ENCODE measurements at regions not wholly inside any gene's neighbourhood (a gene's known extent, or its start where the extent isn't known, plus 50 kb on each side); places are given as distances from the start of the nearest gene placed in this dataset.

DNA sequence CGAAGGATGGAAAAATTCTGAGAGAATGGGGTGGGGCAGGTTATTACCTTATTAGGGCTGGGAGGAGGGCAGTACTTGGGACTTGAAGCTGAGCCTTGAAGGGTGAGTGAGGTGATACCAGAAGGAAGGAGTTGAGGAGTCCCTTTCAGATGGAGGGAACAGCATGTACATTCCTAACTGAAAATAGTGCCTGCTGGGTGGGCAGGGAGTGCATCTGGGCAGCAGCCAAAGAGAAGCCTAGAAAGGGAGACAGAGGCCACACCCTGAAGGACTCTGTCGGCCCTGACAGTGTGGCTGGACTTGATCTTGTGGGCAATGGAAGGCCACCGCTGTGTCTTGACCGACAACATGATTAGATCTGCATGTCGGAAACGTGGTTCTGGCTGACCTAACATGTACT, 147.6 kb downstream of the NDUFA12 start:
- Histone ChIP-seq H3K9ac (no peak overlapping the region), H3K4me1 (ENCODE audit: control insufficient read depth in 1 of 2, insufficient read depth in 2 of 2, low read depth in 1 of 2, low read length in 1 of 2) (no peaks in the 10 kb centered on the region), H3K27ac (ENCODE audit: low read depth in 2 of 2, low read length in 1 of 2) (no peak overlapping the region), H3K27me3 (ENCODE audit: insufficient read depth) (no peaks in the 10 kb centered on the region), H3K36me3 (replicated peaks in 1 of 2; ENCODE audit: control insufficient read depth in 1 of 2, insufficient read depth in 2 of 2, low read length in 1 of 2) (no peaks in the 10 kb centered on the region), H3K9me3 (no peaks in the 10 kb centered on the region), H3K79me2 (ENCODE audit: insufficient read depth) (no peaks in the 10 kb centered on the region), H3K4me3 (ENCODE audit: low read depth in 2 of 2, low read length in 1 of 2) (no peak overlapping the region), H3K9me2 (no peaks in the 10 kb centered on the region), H3F3A (replicated peaks; ENCODE audit: insufficient read depth) (no peaks in the 10 kb centered on the region), H3K4me2 (no peak overlapping the region), H4K20me1 (ENCODE audit: insufficient read depth) (no peaks in the 10 kb centered on the region), H2AFZ (ENCODE audit: low read depth) (no peak overlapping the region)
- 49% methylated on average over 6 of the region's 6 CpGs for whole genome bisulfite sequencing (ENCODE audit: low lambda C conversion rate)
- POLR2A ChIA-PET = no interaction called here
- no peak for TF ChIP-seq SMC3 (IDR thresholded peaks at IDR 0.05; ENCODE audit: low read depth, low read length)
- no peak for TF ChIP-seq TEAD4 (IDR thresholded peaks at IDR 0.05; ENCODE audit: borderline replicate concordance, insufficient read depth)
- no peak for TF ChIP-seq USF2 (IDR thresholded peaks at IDR 0.05; ENCODE audit: borderline replicate concordance, low read depth, low read length)
- TF ChIP-seq GABPA (IDR thresholded peaks at IDR 0.05; ENCODE audit: low read depth) = no peak
- no peak for TF ChIP-seq GATA2 (CRISPR knock-in tag; IDR thresholded peaks at IDR 0.05)
- TF ChIP-seq TAF1 (IDR thresholded peaks at IDR 0.05; ENCODE audit: borderline replicate concordance, low read depth, low read length) = no peak
- TF ChIP-seq FOXJ3 (CRISPR knock-in tag; IDR thresholded peaks at IDR 0.05) = no peak
- no peak for TF ChIP-seq EP300 (IDR thresholded peaks at IDR 0.05; ENCODE audit: borderline replicate concordance in 1 of 2, low read depth in 1 of 2, low read length in 1 of 2)
- TF ChIP-seq, protein P1, sequence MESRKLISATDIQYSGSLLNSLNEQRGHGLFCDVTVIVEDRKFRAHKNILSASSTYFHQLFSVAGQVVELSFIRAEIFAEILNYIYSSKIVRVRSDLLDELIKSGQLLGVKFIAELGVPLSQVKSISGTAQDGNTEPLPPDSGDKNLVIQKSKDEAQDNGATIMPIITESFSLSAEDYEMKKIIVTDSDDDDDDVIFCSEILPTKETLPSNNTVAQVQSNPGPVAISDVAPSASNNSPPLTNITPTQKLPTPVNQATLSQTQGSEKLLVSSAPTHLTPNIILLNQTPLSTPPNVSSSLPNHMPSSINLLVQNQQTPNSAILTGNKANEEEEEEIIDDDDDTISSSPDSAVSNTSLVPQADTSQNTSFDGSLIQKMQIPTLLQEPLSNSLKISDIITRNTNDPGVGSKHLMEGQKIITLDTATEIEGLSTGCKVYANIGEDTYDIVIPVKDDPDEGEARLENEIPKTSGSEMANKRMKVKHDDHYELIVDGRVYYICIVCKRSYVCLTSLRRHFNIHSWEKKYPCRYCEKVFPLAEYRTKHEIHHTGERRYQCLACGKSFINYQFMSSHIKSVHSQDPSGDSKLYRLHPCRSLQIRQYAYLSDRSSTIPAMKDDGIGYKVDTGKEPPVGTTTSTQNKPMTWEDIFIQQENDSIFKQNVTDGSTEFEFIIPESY (IDR thresholded peaks at IDR 0.05; ENCODE audit: borderline replicate concordance, low read depth) = no peak
- TF ChIP-seq RCOR1 (IDR thresholded peaks at IDR 0.05; ENCODE audit: low read length) = no peak
- no peak for TF ChIP-seq NFIC (IDR thresholded peaks at IDR 0.05; ENCODE audit: borderline replicate concordance)
- no peak for TF ChIP-seq FOXM1 (IDR thresholded peaks at IDR 0.05; ENCODE audit: low read depth)
- no peak for TF ChIP-seq CHD2 (IDR thresholded peaks at IDR 0.05; ENCODE audit: low read length, partially characterized antibody)
- no peak for TF ChIP-seq JUND (IDR thresholded peaks at IDR 0.05)
- DNase-seq = no peak
- CTCF ChIA-PET = interaction anchor here (1.0 kb wide), 2 partner anchors 12 to 31 kb away, joined by 3 read pairs; no protein-coding TSS in a partner anchor

- Histone ChIP-seq H3K4me3 (ENCODE audit: low read depth in 2 of 2, low read length in 1 of 2) (no peak overlapping the region), H3K4me2 (no peak overlapping the region), H3K9ac (no peak overlapping the region), H3K9me2 (no peaks in the 10 kb centered on the region), H3K36me3 (replicated peaks in 1 of 2; ENCODE audit: control insufficient read depth in 1 of 2, insufficient read depth in 2 of 2, low read length in 1 of 2) (no peaks in the 10 kb centered on the region), H3K79me2 (ENCODE audit: insufficient read depth) (no peaks in the 10 kb centered on the region), H3K27me3 (ENCODE audit: insufficient read depth) (no peaks in the 10 kb centered on the region), H4K20me1 (ENCODE audit: insufficient read depth) (no peaks in the 10 kb centered on the region), H2AFZ (ENCODE audit: low read depth) (no peak overlapping the region), H3K9me3 (no peaks in the 10 kb centered on the region), H3K27ac (ENCODE audit: low read depth in 2 of 2, low read length in 1 of 2) (no peak overlapping the region), H3K4me1 (ENCODE audit: control insufficient read depth in 1 of 2, insufficient read depth in 2 of 2, low read depth in 1 of 2, low read length in 1 of 2) (no peaks in the 10 kb centered on the region), H3F3A (replicated peaks; ENCODE audit: insufficient read depth) (no peaks in the 10 kb centered on the region)
- POLR2A ChIA-PET = no interaction called here
- CTCF ChIA-PET = no interaction called here
- DNase-seq = no peak
- WGBS (ENCODE audit: low lambda C conversion rate) = 9% methylated on average over 2 of the region's 2 CpGs
- TF ChIP-seq EP300 (IDR thresholded peaks at IDR 0.05; ENCODE audit: borderline replicate concordance in 1 of 2, low read depth in 1 of 2, low read length in 1 of 2) (no peak), GATA2 (CRISPR knock-in tag; IDR thresholded peaks at IDR 0.05) (no peak), TCF12 (IDR thresholded peaks at IDR 0.05) (no peak), FOXJ3 (CRISPR knock-in tag; IDR thresholded peaks at IDR 0.05) (no peak), SIN3A (IDR thresholded peaks at IDR 0.05; ENCODE audit: borderline replicate concordance, low read depth, low read length) (no peak), CHD2 (IDR thresholded peaks at IDR 0.05; ENCODE audit: low read length, partially characterized antibody) (no peak), MEF2A (IDR thresholded peaks at IDR 0.05; ENCODE audit: borderline replicate concordance, low read depth) (no peak), MXI1 (IDR thresholded peaks at IDR 0.05; ENCODE audit: low read depth, low read length) (no peak), JUND (IDR thresholded peaks at IDR 0.05) (no peak), TAF1 (IDR thresholded peaks at IDR 0.05; ENCODE audit: borderline replicate concordance, low read depth, low read length) (no peak)
- TF ChIP-seq, protein P2, sequence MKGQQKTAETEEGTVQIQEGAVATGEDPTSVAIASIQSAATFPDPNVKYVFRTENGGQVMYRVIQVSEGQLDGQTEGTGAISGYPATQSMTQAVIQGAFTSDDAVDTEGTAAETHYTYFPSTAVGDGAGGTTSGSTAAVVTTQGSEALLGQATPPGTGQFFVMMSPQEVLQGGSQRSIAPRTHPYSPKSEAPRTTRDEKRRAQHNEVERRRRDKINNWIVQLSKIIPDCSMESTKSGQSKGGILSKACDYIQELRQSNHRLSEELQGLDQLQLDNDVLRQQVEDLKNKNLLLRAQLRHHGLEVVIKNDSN (IDR thresholded peaks at IDR 0.05; ENCODE audit: borderline replicate concordance, low read depth) = no peak
- TF ChIP-seq, protein P3, sequence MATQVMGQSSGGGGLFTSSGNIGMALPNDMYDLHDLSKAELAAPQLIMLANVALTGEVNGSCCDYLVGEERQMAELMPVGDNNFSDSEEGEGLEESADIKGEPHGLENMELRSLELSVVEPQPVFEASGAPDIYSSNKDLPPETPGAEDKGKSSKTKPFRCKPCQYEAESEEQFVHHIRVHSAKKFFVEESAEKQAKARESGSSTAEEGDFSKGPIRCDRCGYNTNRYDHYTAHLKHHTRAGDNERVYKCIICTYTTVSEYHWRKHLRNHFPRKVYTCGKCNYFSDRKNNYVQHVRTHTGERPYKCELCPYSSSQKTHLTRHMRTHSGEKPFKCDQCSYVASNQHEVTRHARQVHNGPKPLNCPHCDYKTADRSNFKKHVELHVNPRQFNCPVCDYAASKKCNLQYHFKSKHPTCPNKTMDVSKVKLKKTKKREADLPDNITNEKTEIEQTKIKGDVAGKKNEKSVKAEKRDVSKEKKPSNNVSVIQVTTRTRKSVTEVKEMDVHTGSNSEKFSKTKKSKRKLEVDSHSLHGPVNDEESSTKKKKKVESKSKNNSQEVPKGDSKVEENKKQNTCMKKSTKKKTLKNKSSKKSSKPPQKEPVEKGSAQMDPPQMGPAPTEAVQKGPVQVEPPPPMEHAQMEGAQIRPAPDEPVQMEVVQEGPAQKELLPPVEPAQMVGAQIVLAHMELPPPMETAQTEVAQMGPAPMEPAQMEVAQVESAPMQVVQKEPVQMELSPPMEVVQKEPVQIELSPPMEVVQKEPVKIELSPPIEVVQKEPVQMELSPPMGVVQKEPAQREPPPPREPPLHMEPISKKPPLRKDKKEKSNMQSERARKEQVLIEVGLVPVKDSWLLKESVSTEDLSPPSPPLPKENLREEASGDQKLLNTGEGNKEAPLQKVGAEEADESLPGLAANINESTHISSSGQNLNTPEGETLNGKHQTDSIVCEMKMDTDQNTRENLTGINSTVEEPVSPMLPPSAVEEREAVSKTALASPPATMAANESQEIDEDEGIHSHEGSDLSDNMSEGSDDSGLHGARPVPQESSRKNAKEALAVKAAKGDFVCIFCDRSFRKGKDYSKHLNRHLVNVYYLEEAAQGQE (IDR thresholded peaks at IDR 0.05; ENCODE audit: low read depth, low read length) = no peak
Measured at GRCh38 chr12:94851396-94852028, 152.0 kb downstream of the NDUFA12 start.

All from SK-N-SH (cell line).